ENCODE measurements at regions not wholly inside any gene's neighbourhood (a gene's known extent, or its start where the extent isn't known, plus 50 kb on each side); places are given as distances from the start of the nearest gene placed in this dataset.

DNA sequence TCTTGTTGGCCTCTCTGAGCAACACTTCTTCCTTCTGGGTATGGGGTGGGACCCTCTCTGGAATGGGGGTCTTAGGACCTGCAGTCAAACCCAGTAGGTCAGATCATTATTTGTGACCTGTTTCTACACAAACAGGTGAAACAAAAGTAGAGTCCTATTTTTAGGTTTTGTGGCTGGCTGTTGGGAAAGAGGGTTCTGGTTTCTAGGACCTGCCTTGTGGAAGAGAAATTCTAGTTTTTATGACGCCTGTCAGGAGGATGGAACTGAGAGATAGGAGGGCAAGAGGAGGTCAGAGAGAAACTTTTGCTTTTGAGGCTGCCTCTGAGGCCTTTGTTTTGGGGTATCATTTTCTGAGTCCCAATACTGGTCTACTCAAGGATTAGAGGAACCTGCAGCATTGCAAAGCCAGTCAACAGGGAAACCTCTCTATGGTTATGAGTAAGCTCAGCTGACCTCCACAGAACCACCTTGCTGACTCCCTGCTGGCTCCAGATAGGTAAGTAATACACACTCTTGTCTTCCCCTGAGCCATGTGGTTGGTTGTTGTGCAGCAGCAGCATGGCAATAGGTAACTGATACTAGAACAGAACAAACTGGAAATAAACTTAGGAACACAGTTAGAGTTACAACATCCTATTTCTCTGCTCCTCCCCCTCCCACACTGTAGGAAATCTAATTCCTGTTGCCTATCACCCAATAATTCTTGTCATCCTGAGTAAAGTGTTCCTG, 114.7 kb upstream of the VCX3B start:
- TF ChIP-seq YY1 (IDR thresholded peaks at IDR 0.05; ENCODE audit: insufficient read depth, insufficient read length) (no peak), SUZ12 (IDR thresholded peaks at IDR 0.05; ENCODE audit: extremely low read depth, insufficient read depth, insufficient read length) (no peak), ZNF274 (IDR thresholded peaks at IDR 0.05; ENCODE audit: low read depth, low read length) (no peak)

Measured in NT2/D1 (cell line).